GM21515 (cell line): ENCODE measurements at regions not wholly inside any gene's neighbourhood (a gene's known extent, or its start where the extent isn't known, plus 50 kb on each side); places are given as distances from the start of the nearest gene placed in this dataset.
"Not testable (repeated sequence)": the region's sequence is repeated elsewhere in the genome, so short reads cannot be mapped to it uniquely, and the experiment has no call there.

Source experiments
- ATAC-seq: cut with Tn5 transposase; IDR thresholded peaks from one replicate; pipeline ENCODE4 v1.9.1; 2021; ENCODE audit not compliant: unreplicated experiment

DNA sequence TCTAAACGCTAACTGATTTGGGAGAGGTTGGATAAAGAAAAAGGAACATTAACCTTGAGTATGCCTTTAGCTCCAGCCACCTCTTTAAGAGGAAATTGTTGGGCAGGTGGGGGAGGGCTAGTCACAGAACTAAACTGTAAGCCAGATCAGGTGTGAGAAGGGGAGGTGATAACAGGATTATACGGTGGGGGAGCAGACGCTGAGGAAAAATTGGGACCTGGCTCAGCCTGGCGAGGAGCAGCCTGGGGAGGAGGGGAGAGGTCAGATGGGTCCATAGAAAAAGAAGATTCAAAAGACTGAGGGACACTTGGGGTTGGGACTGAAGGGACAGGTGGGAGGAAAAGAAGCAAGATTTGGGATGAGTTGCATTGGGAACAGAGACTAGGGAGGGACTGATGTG is 558.0 kb downstream of the ADGRL2 start:
- ATAC-seq, result not testable (repeated sequence)

DNA sequence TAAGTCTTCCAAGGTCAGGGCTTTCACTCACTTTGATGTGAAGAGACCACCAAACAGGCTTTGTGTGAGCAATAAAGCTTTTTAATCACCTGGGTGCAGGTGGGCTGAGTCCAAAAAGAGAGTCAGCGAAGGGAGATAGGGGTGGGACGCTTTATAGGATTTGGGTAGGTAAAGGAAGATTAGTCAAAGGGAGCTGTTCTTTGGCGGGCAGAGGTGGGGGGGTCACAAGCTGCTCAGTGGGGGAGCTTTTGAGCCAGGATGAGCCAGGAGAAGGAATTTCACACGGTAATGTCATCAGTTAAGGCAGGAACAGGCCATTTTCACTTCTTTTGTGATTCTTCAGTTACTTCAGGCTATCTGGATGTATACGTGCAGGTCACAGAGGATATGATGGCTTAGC is 553.8 kb downstream of the ADGRL2 start:
- not testable (repeated sequence) for ATAC-seq

DNA sequence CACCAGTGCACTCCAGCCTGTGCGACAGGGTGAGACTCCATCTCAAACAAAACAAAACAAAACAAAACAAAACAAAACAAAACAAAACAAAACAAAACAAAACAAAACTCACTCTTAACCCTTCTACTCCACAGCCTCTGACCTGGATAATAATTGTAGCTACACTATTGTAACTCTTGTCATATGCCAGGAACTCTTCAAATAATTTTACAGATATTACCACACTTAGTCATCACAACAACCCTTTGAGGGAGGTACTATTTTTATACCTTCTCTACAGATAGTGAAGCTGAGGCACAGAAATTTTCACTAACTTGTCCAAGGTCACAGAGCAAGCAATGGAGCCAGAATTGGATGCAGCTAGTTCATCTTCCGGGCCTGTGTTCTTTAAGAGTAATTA is 547.8 kb downstream of the ADGRL2 start:
- no peak for ATAC-seq

DNA sequence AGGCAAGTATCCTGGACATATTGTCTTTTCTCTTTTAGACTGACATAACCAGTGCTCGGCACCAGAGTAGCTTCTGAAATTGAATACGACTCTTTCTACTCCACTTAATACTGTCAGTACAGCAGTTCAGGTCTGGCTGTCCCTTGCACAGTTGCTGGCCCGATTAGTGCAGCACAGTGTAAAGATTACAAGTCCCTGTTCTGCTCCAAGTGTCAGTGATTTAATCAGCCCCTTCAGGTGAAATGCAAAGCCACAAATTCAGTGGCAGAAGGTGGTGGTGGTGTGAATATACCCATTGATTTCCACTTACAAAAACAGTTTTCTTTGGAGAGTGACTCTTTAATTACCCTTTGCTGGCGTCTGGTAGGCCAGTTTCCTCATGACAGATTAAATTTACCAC is 545.4 kb downstream of the ADGRL2 start:
- ATAC-seq, result no peak

- ATAC-seq, result no peak
Observed at GRCh38 chr1:82343381-82343780, 542.6 kb downstream of the ADGRL2 start.

DNA sequence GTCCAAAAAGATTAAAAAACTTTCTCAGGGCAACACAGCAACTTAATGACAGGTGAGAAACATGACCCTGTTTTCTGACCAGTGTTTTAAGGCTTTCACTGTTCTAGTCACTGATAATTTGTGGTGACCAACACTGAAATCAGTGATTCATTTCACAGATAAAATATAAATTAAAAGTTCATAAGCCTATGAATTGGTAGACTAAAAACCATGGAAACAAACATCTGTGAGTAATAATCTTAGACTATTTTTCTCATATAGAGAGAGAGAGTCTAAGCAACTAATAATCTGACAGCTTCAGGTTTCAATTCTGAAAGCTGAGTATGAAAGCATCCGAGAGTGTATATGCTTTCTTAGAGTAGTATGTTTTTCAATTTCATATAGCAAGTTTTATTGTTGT is 536.9 kb downstream of the ADGRL2 start:
- ATAC-seq, result no peak

DNA sequence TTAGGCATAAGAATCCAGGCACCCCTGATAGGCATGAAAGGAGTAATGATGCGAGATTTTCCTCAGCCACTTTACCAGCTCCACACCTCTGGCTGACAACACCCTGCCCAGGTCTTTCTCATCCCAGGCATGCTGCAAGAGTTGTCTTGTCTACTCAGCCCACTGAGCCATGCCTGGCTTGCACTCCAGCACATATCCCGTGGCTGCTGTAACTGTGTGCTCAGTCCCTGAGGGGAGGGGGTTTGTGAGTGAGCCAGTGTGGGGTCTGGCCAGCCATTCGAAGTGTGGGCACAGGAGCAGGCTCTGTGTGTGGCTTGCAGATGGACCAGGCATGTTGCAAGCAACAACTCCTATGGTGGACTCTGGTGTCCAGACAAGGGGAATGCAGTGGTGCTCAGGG is 529.6 kb downstream of the ADGRL2 start:
- ATAC-seq, result no peak

- no peak for ATAC-seq
Observed at GRCh38 chr1:82329226-82329625, 528.5 kb downstream of the ADGRL2 start.

GRCh38 chr1:82323144-82323841 is 522.6 kb downstream of the ADGRL2 start:
- no peak for ATAC-seq

- no peak for ATAC-seq
Observed at GRCh38 chr1:82321794-82322193, 521.1 kb downstream of the ADGRL2 start.

- ATAC-seq, result no peak
Observed at GRCh38 chr1:82319546-82319945, 518.8 kb downstream of the ADGRL2 start.

DNA sequence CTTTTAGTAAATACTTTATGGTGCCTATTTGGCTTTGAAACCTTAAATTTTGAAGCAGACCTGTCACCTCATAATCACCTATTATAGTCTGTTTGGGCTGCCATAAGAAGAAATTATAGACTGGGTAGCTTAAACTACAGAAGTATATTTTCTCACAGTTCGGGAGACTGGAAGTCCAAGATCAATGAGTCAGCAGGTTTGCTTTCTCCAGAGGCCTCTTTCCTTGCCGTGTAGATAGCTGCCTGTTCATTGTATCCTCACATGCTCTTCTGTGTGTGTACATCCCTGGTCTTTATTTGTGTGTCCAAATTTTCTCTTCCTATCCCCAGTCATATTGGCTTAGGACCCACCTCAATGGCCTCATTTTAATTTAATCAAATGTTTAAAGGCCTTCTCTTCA is 518.2 kb downstream of the ADGRL2 start:
- ATAC-seq, result no peak

DNA sequence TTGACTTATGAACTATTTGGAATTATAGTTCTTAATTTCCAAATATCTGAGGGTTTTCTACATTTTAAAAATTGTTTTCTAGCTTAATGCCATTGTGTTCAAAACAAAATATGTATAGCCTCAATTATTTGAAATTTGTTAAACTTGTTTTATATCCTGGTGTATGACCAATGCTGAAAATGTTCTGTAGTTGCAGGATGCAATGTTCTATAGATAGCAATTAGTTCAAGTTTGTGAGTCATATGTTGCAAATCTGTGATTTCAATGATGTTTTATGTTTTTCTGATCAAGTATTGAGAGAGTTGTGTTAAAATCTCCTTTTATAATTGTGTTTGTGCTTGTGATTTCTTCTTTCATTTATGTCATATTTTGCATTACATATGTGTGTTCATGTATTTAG is 517.5 kb downstream of the ADGRL2 start:
- ATAC-seq, result no peak

DNA sequence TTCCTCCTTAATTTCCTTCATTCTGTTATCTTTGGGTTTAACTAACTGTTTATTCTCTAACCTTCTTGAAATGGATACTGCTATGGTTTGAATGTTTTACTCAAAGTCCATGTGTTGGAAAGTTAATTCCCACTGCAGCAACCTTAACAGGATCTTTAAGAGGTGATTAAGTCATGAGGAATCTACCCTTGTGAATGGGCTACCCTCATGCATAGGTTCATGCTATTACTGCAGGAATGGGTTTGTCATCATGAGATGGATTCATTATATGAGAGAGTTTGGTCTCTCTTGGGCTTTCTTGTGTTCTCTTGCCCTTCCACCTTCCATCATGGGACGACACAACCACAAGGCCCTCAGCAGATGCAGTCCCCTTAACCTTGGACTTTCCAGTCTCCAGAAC is 516.9 kb downstream of the ADGRL2 start:
- ATAC-seq, result no peak

DNA sequence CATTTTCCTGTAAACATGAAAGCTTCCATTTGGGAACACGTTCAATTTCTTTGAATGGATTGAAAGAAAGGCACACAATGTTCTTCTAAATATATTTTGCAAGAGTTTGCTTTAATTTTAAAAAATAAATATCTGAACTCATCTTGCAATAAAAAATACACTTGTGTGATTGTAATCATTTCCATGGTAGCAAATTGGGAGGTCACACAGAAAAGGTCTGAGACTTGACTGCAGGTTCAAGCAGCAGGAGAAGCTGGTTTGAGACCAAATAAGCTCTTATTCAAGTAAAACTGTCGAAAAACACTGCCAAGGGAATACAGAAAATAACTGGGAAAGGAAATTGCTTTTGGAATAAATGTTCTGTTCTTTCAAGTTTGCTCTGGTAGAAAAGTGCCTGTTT is 498.9 kb downstream of the ADGRL2 start:
- ATAC-seq, result no peak

DNA sequence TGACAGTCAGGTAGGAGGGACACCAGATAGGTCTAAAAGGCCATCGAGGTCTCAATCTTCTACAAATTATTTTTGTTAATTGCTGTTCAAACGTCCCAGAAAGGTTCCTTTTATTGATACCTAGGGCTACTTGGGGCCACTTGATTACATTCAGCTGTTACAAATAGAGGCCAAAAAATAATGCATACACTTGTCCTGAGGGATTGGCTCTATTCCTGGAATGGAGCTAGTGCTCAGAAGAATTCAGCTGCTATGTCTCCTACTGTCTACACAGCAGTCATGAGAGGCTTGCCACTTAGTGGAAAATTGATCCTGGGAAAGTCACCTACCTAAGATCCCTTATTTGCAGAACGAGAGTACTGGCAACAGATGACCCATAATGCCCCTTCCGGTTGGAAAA is 498.3 kb downstream of the ADGRL2 start:
- ATAC-seq, result no peak

GRCh38 chr1:82297139-82297896 is 496.6 kb downstream of the ADGRL2 start:
- ATAC-seq, result no peak

DNA sequence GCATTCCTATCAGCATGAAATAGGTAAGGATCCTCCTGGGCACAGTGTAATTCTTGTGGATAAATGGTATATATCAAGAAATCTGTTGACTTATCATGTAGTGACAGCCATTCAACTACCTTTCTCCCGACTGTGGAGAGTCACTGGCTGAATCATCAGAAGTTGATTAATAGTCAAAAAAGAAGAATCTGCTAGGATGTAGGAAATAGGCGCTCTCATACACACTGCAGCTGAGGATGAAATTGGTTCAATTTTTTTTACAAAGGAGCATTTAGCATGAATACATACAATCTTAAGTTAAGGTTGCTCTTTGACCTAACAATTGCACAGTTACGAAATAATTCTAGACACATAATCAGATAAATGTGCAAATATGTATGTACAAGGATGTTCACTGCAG is 486.8 kb downstream of the ADGRL2 start:
- ATAC-seq, result no peak

- ATAC-seq, result no peak
Observed at GRCh38 chr1:82284213-82284612, 483.5 kb downstream of the ADGRL2 start.

DNA sequence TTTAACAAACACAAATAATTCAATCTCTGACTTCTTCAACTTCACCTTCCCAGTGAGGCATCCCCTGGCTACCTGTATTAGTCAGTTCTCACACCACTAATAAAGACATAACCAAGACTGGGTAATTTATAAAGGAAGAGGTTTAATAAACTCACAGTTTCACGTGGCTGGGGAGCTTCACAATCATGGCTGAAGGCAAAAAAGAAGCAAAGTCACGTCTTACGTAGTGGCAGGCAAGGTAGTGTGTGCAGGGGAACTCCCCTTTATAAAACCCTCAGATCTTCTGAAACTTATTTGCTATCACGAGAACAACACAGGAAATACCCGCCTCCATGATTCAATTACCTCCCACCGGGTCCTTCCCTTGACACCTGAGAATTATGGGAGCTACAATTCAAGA is 478.5 kb downstream of the ADGRL2 start:
- ATAC-seq, result no peak

- no peak for ATAC-seq
Observed at GRCh38 chr1:82273816-82274215, 473.1 kb downstream of the ADGRL2 start.

DNA sequence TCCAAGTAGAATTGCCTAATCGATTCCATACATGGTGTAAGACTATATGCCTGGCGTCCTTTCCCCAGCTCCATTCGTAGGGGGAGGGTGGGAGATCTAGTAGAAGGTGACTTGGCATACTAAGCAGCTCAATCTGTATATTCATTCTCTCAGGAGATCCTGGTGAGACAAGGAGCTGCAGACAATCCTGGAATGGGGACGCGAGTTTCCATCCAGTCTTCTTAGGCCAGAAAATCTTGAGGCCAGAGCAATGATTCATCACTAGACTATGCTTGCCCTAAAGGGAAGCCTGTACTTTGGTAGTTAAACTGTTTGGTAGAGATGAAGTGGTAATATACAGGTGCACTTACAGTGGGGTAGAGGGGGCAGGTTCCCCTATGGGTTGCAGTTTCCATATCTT is 468.7 kb downstream of the ADGRL2 start:
- ATAC-seq, result no peak

DNA sequence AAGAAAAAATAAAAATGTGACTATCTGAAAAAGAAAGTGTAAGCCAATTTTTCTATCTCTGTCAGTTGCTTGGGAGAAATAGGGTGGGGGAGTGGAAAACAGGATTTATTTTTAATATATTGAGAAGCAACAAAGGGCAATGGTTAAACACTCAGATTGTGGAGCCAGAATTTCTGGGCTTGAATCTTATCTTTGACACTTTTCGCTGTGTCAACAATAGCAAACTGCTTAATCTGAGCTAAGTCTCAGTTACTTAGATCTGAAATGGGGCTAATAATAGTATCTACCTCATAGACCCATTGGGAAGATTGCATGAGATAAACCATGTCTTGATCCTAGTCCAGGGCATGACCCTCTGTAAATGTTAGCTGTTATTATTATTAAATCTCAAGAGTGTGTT is 468.1 kb downstream of the ADGRL2 start:
- no peak for ATAC-seq
